DMS153 treated with DMSO at 0.1 percent for 48 hours (cell line): ENCODE measurements at regions not wholly inside any gene's neighbourhood (a gene's known extent, or its start where the extent isn't known, plus 50 kb on each side); places are given as distances from the start of the nearest gene placed in this dataset.

ENCODE experiments used
- DNase-seq: peaks from one replicate; lab custom pipeline; 2025; ENCODE audit not compliant: unreplicated experiment; lab: John Stamatoyannopoulos, UW

- no peak for DNase-seq
Measured at GRCh38 chr2:203789618-203790017, 78.0 kb upstream of the CTLA4 start.

GRCh38 chr2:203790134-203790852 lies 77.3 kb upstream of the CTLA4 start:
- no peak for DNase-seq

- no peak for DNase-seq
Measured at GRCh38 chr2:203796248-203797010, 71.1 kb upstream of the CTLA4 start.

GRCh38 chr2:203797276-203797675 lies 70.3 kb upstream of the CTLA4 start:
- DNase-seq = no peak

GRCh38 chr2:203797712-203798111 lies 69.9 kb upstream of the CTLA4 start:
- DNase-seq = no peak

GRCh38 chr2:203798296-203799087 lies 69.1 kb upstream of the CTLA4 start:
- no peak for DNase-seq

GRCh38 chr2:203799908-203800307 lies 67.7 kb upstream of the CTLA4 start:
- DNase-seq = no peak

GRCh38 chr2:203800783-203801182 lies 66.8 kb upstream of the CTLA4 start:
- no peak for DNase-seq

GRCh38 chr2:203802342-203803052 lies 65.1 kb upstream of the CTLA4 start:
- DNase-seq = no peak

- no peak for DNase-seq
Measured at GRCh38 chr2:203803053-203803429, 64.5 kb upstream of the CTLA4 start.

GRCh38 chr2:203804070-203804469 lies 63.5 kb upstream of the CTLA4 start:
- no peak for DNase-seq

- DNase-seq = no peak
Measured at GRCh38 chr2:203804764-203805485, 62.6 kb upstream of the CTLA4 start.

GRCh38 chr2:203805486-203805838 lies 62.1 kb upstream of the CTLA4 start:
- no peak for DNase-seq

- DNase-seq = no peak
Measured at GRCh38 chr2:203806761-203807160, 60.8 kb upstream of the CTLA4 start.

- DNase-seq = no peak
Measured at GRCh38 chr2:203808046-203808750, 59.4 kb upstream of the CTLA4 start.

GRCh38 chr2:203809084-203809521 lies 58.5 kb upstream of the CTLA4 start:
- no peak for DNase-seq

GRCh38 chr2:203809991-203810510 lies 57.5 kb upstream of the CTLA4 start:
- no peak for DNase-seq

GRCh38 chr2:203811491-203812221 lies 55.9 kb upstream of the CTLA4 start:
- no peak for DNase-seq
